ENCODE measurements at regions not wholly inside any gene's neighbourhood (a gene's known extent, or its start where the extent isn't known, plus 50 kb on each side); places are given as distances from the start of the nearest gene placed in this dataset.

DNA sequence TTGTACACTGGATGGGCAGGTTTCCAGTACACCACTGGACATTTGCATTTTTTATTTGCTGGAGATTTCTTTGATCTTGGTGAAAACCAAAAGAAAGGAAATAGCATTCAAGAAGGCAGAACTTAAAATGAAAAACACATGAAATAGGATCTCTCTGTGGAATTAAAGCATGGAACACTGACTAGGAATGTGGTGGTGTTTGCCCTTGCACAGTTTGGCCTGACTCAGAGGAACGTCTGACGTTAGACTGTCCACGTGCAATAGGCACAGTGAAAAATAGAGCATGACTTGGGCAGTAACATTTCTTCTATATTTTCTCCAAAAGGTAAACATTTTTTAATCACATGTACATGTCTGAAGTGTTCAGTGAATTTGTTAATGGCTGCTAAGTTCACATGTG lies 474.1 kb upstream of the PRICKLE1 start:
- FAIRE-seq (no peak), DNase-seq (ENCODE audit: insufficient read length, low spot score) (no peak)
- TF ChIP-seq, protein P1, sequence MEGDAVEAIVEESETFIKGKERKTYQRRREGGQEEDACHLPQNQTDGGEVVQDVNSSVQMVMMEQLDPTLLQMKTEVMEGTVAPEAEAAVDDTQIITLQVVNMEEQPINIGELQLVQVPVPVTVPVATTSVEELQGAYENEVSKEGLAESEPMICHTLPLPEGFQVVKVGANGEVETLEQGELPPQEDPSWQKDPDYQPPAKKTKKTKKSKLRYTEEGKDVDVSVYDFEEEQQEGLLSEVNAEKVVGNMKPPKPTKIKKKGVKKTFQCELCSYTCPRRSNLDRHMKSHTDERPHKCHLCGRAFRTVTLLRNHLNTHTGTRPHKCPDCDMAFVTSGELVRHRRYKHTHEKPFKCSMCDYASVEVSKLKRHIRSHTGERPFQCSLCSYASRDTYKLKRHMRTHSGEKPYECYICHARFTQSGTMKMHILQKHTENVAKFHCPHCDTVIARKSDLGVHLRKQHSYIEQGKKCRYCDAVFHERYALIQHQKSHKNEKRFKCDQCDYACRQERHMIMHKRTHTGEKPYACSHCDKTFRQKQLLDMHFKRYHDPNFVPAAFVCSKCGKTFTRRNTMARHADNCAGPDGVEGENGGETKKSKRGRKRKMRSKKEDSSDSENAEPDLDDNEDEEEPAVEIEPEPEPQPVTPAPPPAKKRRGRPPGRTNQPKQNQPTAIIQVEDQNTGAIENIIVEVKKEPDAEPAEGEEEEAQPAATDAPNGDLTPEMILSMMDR (IDR thresholded peaks at IDR 0.05; ENCODE audit: insufficient read depth, missing control alignments) = no peak

DNA sequence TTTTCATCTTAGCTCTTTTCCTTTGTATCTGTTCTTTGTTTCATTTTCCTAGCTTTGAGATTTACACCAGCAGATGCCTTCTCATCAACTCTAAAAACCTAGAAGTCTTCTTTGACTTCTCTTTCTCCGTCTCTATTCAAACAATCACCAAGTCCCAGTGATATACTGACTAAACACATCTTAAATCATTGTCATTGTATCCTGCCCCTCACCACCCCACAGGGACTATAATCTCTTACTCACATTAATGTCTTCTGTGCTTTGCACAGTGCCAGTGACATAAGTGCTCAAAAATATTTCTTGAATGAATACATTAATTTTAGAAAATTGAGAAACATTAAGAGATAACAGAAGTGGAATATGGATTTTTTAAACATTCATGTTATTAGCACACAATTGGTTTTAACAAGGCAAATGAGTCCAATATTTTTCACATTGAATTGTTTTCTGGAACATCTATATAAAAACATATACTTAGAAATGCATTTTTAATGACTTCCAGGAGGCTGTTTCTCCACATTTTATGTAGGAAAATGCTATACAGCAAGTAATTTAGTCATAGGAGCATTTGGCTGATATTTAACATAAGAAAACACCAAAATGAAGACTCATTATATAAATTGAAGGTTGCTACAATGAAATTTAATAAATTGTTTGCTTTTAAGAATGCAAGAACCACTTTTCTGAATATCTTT lies 472.8 kb upstream of the PRICKLE1 start:
- FAIRE-seq (no peak), DNase-seq (ENCODE audit: insufficient read length, low spot score) (no peak)
- TF ChIP-seq, protein P1 (IDR thresholded peaks at IDR 0.05; ENCODE audit: insufficient read depth, missing control alignments) = no peak

DNA sequence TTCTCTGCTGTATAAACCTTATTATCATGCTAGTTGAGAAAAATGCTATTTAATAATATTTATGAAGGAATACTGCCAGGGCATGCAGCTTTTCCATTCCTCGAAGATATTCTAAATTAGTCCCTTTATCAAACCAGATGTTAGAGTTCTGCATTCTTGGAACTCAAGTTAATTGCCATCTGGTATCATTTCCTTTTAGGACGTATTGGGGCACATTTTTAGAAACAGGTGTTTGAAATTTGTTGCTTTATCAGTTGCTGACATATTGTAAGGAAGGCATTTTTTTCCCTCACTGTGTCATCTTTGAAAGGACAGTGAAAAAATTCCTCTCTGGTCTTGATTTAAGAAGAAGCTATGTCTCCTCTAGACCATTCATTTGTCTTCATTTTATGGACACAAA lies 471.2 kb upstream of the PRICKLE1 start:
- FAIRE-seq = no peak
- TF ChIP-seq, protein P1 (IDR thresholded peaks at IDR 0.05; ENCODE audit: insufficient read depth, missing control alignments) = no peak
- DNase-seq (ENCODE audit: insufficient read length, low spot score) = no peak

DNA sequence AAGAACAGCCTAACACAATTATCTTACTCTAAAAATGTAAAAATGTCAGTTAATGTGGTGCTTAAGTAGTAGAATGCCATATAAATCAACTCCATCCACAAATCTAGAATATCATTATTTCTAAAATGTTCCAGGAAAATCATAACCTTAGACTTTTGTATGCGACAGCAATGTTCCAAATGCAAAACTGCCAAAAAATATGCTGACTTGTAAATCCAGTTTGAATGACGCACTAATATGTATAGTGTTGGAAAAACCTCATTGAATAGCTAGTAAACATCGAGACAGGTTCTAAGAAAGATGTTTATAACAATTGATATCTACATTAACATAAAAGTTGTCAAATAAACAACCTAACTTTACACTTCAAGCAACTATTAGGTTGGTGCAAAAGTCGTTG lies 469.1 kb upstream of the PRICKLE1 start:
- TF ChIP-seq, protein P1 (IDR thresholded peaks at IDR 0.05; ENCODE audit: insufficient read depth, missing control alignments) = no peak
- FAIRE-seq (no peak), DNase-seq (ENCODE audit: insufficient read length, low spot score) (no peak)

DNA sequence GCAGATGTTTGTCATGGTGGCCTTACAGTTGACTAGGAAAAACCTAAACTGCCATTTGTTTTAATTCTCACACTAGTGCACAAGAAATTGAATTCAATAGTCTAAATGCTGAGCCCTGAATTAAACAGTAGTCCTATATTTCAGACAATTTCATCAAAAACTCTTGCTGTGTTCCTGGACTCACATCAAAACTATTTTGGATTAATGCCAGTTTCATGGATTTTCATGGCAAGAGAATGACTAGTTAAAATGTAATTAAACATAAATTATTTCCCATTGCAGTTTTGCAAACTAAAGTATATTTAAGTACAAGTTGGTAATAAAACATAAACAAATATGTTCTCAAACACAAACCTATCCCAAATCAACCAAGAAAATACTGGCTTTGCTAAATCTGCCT lies 468.0 kb upstream of the PRICKLE1 start:
- TF ChIP-seq, protein P1 (IDR thresholded peaks at IDR 0.05; ENCODE audit: insufficient read depth, missing control alignments) = no peak
- DNase-seq (ENCODE audit: insufficient read length, low spot score) (no peak), FAIRE-seq (no peak)

DNA sequence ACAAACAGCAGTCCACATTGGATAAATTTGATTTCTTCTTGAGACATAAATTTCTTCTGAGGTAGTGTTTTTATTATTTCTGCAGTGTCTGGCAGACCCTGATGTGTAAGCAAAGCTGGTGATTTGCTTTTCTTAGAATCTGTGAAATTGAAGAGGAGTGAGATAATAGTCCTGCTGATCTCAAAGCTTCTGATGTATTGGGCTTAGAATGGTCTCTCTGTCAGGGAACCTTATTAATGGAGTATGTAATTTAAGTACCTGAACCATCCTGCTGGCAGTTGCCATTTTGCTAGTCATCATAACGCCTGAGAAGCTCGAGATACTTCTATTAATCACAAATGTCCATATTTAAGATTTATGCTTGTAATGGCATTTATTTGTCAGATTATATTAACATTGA lies 464.5 kb upstream of the PRICKLE1 start:
- TF ChIP-seq, protein P1 (IDR thresholded peaks at IDR 0.05; ENCODE audit: insufficient read depth, missing control alignments) = no peak
- DNase-seq (ENCODE audit: insufficient read length, low spot score) = no peak
- no peak for FAIRE-seq

DNA sequence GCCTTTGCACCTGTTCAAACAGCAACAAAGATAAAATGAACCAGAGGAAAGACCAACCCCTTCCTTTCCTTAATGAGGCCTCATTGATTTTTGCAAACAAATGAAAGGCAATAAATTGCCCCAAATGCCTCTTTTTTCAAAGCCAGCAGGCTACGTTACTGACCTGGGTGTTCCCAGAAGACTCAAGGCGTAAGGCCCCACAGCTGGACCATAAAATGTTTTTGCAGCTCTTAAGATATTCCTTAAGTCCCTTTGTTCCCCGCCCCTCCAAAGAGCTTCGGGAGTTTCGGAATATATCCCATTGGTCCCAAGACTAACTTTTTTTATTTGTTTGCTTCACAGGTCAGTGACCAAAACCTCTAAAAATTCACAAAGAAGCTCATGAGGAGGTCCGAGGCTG lies 462.9 kb upstream of the PRICKLE1 start:
- FAIRE-seq (no peak), DNase-seq (ENCODE audit: insufficient read length, low spot score) (no peak)
- TF ChIP-seq, protein P1 (IDR thresholded peaks at IDR 0.05; ENCODE audit: insufficient read depth, missing control alignments) = no peak
